Peyer's patch (tissue), 4 donors: ENCODE measurements at regions not wholly inside any gene's neighbourhood (a gene's known extent, or its start where the extent isn't known, plus 50 kb on each side); places are given as distances from the start of the nearest gene placed in this dataset.

Experiments
- CTCF ChIP-seq, 6 experiments: fragments of 450-650 bp in 4 of 6; fragments of 200-600 bp in 2 of 6; sonication (generic) in 1 of 6; IDR thresholded peaks; one replicate each; pipeline ENCODE4 v1.5.1; 2017 to 2019; ENCODE audit warnings: antibody characterized with exemption in 6 of 6, mild to moderate bottlenecking in 3 of 6, moderate library complexity in 1 of 6
- POLR2A ChIP-seq, 2 donors: fragments of 450-650 bp; IDR thresholded peaks; one replicate each; pipeline ENCODE4 v1.5.1; 2017; ENCODE audit warnings: antibody characterized with exemption in 2 of 2, mild to moderate bottlenecking in 2 of 2, moderate library complexity in 2 of 2

- TF ChIP-seq CTCF (IDR thresholded peaks at IDR 0.05): no peak
- no peak for TF ChIP-seq POLR2A (IDR thresholded peaks at IDR 0.05)
These were observed 199.6 kb downstream of the UQCRFS1 start for GRCh38 chr19:29013325-29013724.
